Adipocyte (in vitro differentiated cells): ENCODE measurements at regions not wholly inside any gene's neighbourhood (a gene's known extent, or its start where the extent isn't known, plus 50 kb on each side); places are given as distances from the start of the nearest gene placed in this dataset.
"Not testable (repeated sequence)": the region's sequence is repeated elsewhere in the genome, so short reads cannot be mapped to it uniquely, and the experiment has no call there.

ENCODE experiments used
- DNase-seq: peaks from one replicate; pipeline ENCODE4 v3.0.0-alpha.2; 2015; ENCODE audit warnings: low read depth
- H3K27me3 ChIP-seq: replicated peaks from 2 replicates; pipeline ENCODE4 v1.7.0; 2013; ENCODE audit warnings: mild to moderate bottlenecking, low read length, moderate library complexity; ENCODE audit not compliant: control insufficient read depth, insufficient read depth
- H3K36me3 ChIP-seq: 2 replicates; pipeline ENCODE4 v1.7.0; 2013; ENCODE audit warnings: low read length, mild to moderate bottlenecking, moderate library complexity; ENCODE audit not compliant: control insufficient read depth, insufficient read depth, severe bottlenecking
- H3K4me1 ChIP-seq: 2 replicates; pipeline ENCODE4 v1.7.0; 2013; ENCODE audit warnings: mild to moderate bottlenecking, low read length, moderate library complexity; ENCODE audit not compliant: control insufficient read depth, insufficient read depth
- H3K4me3 ChIP-seq: 2 replicates; pipeline ENCODE4 v1.7.0; 2013; ENCODE audit warnings: mild to moderate bottlenecking, low read length, moderate library complexity
- H3K9ac ChIP-seq: 2 replicates; pipeline ENCODE4 v1.7.0; 2013; ENCODE audit warnings: mild to moderate bottlenecking, low read length, moderate library complexity
- H3K9me3 ChIP-seq: 2 replicates; pipeline ENCODE4 v1.7.0; 2013; ENCODE audit warnings: mild to moderate bottlenecking, low read length, moderate library complexity; ENCODE audit not compliant: control insufficient read depth

- not testable (repeated sequence) for DNase-seq, H3K9me3 ChIP-seq, H3K4me1 ChIP-seq, H3K27me3 ChIP-seq, H3K4me3 ChIP-seq, H3K9ac ChIP-seq, H3K36me3 ChIP-seq
Measured at GRCh38 chr4:4026708-4027107, 200.0 kb downstream of the OTOP1 start.

DNA sequence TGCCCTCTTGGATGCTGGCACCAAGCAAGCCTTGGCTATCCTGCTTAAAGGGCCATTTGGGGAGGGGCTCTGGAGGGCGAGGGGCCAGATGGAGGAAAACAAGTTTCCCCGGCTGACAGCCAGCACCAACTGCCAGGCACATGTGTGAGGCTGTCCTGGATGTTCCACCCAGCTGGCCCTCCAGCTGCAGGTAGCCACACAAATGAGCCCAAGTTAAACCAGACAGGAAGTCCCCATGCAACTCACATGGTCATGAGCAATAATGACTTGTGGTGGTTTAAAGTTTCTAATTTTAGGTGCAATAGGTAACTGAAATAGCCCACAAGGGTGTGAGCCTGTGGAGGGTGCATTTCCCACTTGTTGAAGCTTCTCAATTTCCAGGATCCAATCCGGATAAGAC lies 198.0 kb downstream of the OTOP1 start:
- H3K4me3 ChIP-seq, H3K4me1 ChIP-seq, H3K36me3 ChIP-seq, DNase-seq, H3K9ac ChIP-seq, H3K27me3 ChIP-seq, H3K9me3 ChIP-seq: not testable (repeated sequence)

DNA sequence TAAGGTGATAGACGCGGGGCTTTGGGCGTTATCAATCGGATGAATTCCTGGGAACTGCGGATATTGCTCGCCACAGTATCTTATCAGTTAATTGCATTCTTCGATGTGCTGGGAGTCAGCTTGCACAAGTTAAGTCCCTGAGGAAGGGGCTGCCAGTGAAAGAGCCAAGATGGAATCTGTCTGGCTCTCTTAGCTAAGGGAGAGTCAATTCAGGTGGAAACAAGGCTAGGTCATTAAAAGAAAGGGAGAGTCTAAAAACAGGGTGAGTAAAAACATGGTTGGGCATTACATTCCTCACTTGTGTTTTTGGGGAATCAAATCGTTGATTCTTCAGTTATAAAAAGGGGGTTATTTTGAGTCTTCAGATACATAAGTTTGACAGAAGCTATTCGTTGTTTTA lies 196.2 kb downstream of the OTOP1 start:
- not testable (repeated sequence) for H3K4me3 ChIP-seq, H3K9me3 ChIP-seq, H3K4me1 ChIP-seq, H3K27me3 ChIP-seq, H3K9ac ChIP-seq, H3K36me3 ChIP-seq, DNase-seq

GRCh38 chr4:4031446-4032135 lies 195.1 kb downstream of the OTOP1 start:
- not testable (repeated sequence) for H3K9me3 ChIP-seq

DNA sequence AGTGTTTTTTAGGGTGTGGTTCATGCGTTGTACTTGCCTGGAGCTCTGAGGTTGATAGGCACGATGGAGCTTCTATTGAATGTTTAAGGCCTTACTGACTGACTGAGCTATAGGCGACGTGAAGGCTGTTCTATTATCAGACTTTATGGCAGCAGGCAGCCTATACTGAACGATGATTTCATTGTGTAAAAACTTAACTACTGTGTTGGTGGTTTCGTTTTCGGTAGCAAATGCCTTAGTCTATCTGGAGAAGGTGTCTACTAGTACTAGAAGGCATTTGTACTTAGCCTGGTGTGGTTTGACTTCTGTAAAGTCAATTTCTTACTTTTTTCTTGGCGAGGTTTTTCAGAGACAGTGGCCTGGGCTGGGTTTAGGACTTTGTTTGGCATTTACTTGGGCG lies 194.4 kb downstream of the OTOP1 start:
- H3K9me3 ChIP-seq, H3K9ac ChIP-seq, H3K4me3 ChIP-seq, H3K27me3 ChIP-seq, H3K36me3 ChIP-seq, H3K4me1 ChIP-seq, DNase-seq: not testable (repeated sequence)

More at GRCh38 chr4:4031446-4032135, 195.1 kb downstream of the OTOP1 start:
- not testable (repeated sequence) for DNase-seq, H3K27me3 ChIP-seq, H3K4me1 ChIP-seq, H3K9ac ChIP-seq, H3K4me3 ChIP-seq, H3K36me3 ChIP-seq

- not testable (repeated sequence) for H3K4me3 ChIP-seq, H3K9ac ChIP-seq, H3K36me3 ChIP-seq, H3K27me3 ChIP-seq, H3K9me3 ChIP-seq, DNase-seq, H3K4me1 ChIP-seq
Measured at GRCh38 chr4:4032801-4033605, 193.7 kb downstream of the OTOP1 start.

GRCh38 chr4:4037399-4038138 lies 189.2 kb downstream of the OTOP1 start:
- not testable (repeated sequence) for H3K9ac ChIP-seq, H3K36me3 ChIP-seq, H3K4me3 ChIP-seq, DNase-seq, H3K27me3 ChIP-seq, H3K4me1 ChIP-seq, H3K9me3 ChIP-seq

GRCh38 chr4:4045823-4046222 lies 180.9 kb downstream of the OTOP1 start:
- H3K9ac ChIP-seq, H3K36me3 ChIP-seq, DNase-seq, H3K27me3 ChIP-seq, H3K4me3 ChIP-seq, H3K4me1 ChIP-seq, H3K9me3 ChIP-seq: not testable (repeated sequence)

DNA sequence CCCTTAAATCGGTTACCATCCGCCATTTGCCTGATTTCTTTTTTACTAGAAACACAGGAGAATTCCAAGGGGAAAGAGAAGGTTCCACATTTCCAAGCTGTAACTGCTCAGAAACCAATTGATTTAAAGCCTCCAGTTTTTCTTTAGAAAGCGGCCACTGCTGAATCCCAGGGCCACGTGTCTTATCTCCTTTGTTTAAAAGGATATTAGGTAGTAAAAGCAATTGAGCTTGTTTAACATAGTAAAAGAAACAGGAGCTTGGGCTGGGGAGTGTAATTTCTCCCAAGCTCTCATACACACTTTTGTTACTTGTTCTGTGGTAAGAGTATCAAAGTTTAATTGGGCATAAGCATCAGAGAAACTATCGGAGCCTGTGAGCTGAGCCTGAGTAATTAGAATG lies 180.0 kb downstream of the OTOP1 start:
- not testable (repeated sequence) for H3K36me3 ChIP-seq, H3K27me3 ChIP-seq, H3K4me3 ChIP-seq, H3K4me1 ChIP-seq, DNase-seq, H3K9ac ChIP-seq, H3K9me3 ChIP-seq

DNA sequence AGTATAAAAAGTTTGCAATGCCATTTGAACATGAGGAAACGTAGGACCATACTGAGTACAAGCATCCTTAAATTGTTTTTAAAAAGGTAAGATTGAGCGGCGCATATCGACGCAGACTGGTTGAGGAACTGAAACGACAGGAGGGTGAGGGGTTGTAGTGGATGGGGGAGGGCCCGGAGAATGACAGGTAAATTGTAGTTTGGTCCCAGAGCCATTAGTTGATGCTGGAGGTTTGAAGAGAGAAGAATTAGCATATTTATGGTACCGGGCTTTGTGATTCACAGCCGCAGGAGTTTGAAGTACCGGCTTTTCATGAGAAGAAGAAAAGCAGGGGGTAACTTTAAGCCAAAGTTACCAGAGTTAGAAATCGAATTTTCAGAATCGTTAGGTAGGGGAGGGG lies 179.5 kb downstream of the OTOP1 start:
- H3K9ac ChIP-seq, H3K4me3 ChIP-seq, H3K4me1 ChIP-seq, H3K9me3 ChIP-seq, DNase-seq, H3K27me3 ChIP-seq, H3K36me3 ChIP-seq: not testable (repeated sequence)

DNA sequence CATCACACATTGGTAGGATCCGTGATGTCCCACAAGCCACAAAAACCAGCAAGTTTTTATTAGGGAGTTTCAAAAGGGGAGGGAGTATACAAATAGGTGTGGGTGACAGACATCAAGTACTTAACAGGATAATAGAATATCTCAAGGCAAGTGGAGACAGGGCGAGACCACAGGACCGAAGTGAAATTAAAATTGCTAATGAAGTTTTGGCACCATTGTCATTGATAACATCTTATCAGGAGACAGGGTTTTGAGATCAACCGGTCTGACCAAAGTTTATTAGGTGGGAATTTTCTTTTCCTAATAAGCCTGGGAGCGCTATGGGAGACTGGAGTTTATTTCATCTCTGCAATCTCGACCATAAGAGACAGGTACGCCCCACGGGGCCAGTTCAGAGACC lies 178.5 kb downstream of the OTOP1 start:
- DNase-seq = not testable (repeated sequence)

More for the DNA sequence above, 178.5 kb downstream of the OTOP1 start:
- not testable (repeated sequence) for H3K9ac ChIP-seq, H3K36me3 ChIP-seq, H3K4me1 ChIP-seq, H3K9me3 ChIP-seq, H3K27me3 ChIP-seq, H3K4me3 ChIP-seq
